Activated T-helper 2 cell treated with anti-CD3 and anti-CD28 coated beads, Interferon-gamma antibody, Interleukin-2, Interleukin-4, amounts not matched to agents 10 μg/mL and 5 μg/mL and 100 μg/mL, durations not matched to agents 14 hours and 24 hours and 36 hours (primary cell): ENCODE measurements at regions not wholly inside any gene's neighbourhood (a gene's known extent, or its start where the extent isn't known, plus 50 kb on each side); places are given as distances from the start of the nearest gene placed in this dataset.
"Not testable (repeated sequence)": the region's sequence is repeated elsewhere in the genome, so short reads cannot be mapped to it uniquely, and the experiment has no call there.

Experiments used
- DNase-seq: peaks from one replicate; pipeline ENCODE4 v3.0.0; 2021; ENCODE audit warnings: low spot score
- H3K27ac Mint-ChIP-seq: one replicate; pipeline ENCODE4 v1.8.0; 2021; ENCODE audit warnings: mixed read lengths
- H3K27me3 Mint-ChIP-seq: one replicate; pipeline ENCODE4 v1.8.0; 2021; ENCODE audit warnings: low read depth, mixed read lengths
- H3K36me3 Mint-ChIP-seq: one replicate; pipeline ENCODE4 v1.8.0; 2021; ENCODE audit warnings: low read depth, mixed read lengths
- H3K4me1 Mint-ChIP-seq: one replicate; pipeline ENCODE4 v1.8.0; 2021; ENCODE audit warnings: low read depth, mixed read lengths
- H3K4me3 Mint-ChIP-seq: one replicate; pipeline ENCODE4 v1.8.0; 2021; ENCODE audit warnings: low read depth, mild to moderate bottlenecking, moderate library complexity, mixed read lengths
- H3K9me3 Mint-ChIP-seq: one replicate; pipeline ENCODE4 v1.8.0; 2021; ENCODE audit warnings: mixed read lengths
- intact Hi-C: fragments of 100-400 bp; cut with micrococcal nuclease; formaldehyde crosslinking; loops from one replicate; pipeline ENCODE4 v1.15.1; 2023

- Mint-ChIP-seq H3K4me3 (no peak overlapping the region), H3K36me3 (no peaks in the 10 kb centered on the region), H3K9me3 (no peaks in the 10 kb centered on the region), H3K4me1 (no peaks in the 10 kb centered on the region), H3K27me3 (no peaks in the 10 kb centered on the region), H3K27ac (no peak overlapping the region)
- intact Hi-C loops, result no loop called here
- no peak for DNase-seq
Observed at GRCh38 chr1:73832276-73833181, 365.4 kb downstream of the LRRIQ3 start.

DNA sequence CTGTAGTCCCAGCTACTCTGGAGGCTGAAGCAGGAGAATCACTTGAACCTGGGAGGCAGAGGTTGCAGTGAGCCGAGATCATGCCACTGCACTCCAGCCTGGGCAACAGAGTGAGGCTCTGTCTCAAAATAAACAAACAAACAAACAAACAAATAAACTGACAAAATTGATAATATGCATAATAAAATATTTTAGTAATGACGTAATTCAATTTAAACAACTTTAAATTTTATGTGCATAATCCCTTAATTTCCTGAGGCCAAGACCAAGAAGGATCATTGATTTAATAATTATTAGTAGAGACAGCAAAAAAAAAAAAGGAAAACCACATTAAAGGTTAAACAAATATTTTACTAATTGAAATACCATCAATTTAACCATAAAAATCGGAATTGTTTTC, 370.7 kb downstream of the LRRIQ3 start:
- H3K4me1 Mint-ChIP-seq, intact Hi-C loops, H3K27me3 Mint-ChIP-seq: not testable (repeated sequence)

DNA sequence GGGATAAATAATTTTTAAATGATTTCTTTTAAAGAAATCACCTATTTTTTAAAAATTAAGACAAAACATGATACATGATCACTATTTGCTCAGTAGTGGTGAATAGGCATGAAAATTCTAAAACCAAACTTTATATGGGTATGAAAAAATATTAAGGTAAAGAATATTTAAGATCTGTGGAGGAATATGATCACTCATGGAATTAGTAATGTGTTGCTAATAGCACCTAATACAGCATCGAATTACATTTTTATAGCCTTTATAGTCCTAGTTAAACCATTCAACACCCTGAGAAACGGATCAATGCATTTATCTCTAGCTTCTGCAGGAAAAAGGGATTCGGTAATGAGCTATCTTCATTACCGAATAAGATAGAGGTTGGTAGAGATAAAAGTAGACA, 373.9 kb downstream of the LRRIQ3 start:
- H3K4me1 Mint-ChIP-seq, result no peaks in the 10 kb centered on the region
- intact Hi-C loops, result no loop called here
- no peak overlapping the region for H3K27ac Mint-ChIP-seq
- no peak overlapping the region for H3K4me3 Mint-ChIP-seq
- H3K9me3 Mint-ChIP-seq, result no peaks in the 10 kb centered on the region
- no peak for DNase-seq
- H3K27me3 Mint-ChIP-seq, result no peaks in the 10 kb centered on the region
- H3K36me3 Mint-ChIP-seq, result no peaks in the 10 kb centered on the region

More for the DNA sequence above, 370.7 kb downstream of the LRRIQ3 start:
- H3K36me3 Mint-ChIP-seq, DNase-seq, H3K4me3 Mint-ChIP-seq, H3K9me3 Mint-ChIP-seq, H3K27ac Mint-ChIP-seq: not testable (repeated sequence)

GRCh38 chr1:73821520-73821919, 376.5 kb downstream of the LRRIQ3 start:
- intact Hi-C loops, result no loop called here
- H3K27me3 Mint-ChIP-seq, result no peaks in the 10 kb centered on the region
- no peaks in the 10 kb centered on the region for H3K4me1 Mint-ChIP-seq
- no peak overlapping the region for H3K4me3 Mint-ChIP-seq
- H3K36me3 Mint-ChIP-seq, result no peaks in the 10 kb centered on the region
- no peak for DNase-seq
- H3K27ac Mint-ChIP-seq, result no peak overlapping the region
- H3K9me3 Mint-ChIP-seq, result peaks cover 3% of the 10 kb centered on the region

- no peaks in the 10 kb centered on the region for H3K36me3 Mint-ChIP-seq
- H3K9me3 Mint-ChIP-seq, result peaks cover 7% of the 10 kb centered on the region
- no peak overlapping the region for H3K4me3 Mint-ChIP-seq
- H3K4me1 Mint-ChIP-seq, result no peaks in the 10 kb centered on the region
- H3K27me3 Mint-ChIP-seq, result no peaks in the 10 kb centered on the region
- intact Hi-C loops, result no loop called here
- no peak for DNase-seq
- no peak overlapping the region for H3K27ac Mint-ChIP-seq
Observed at GRCh38 chr1:73820843-73821242, 377.1 kb downstream of the LRRIQ3 start.

- no peaks in the 10 kb centered on the region for H3K4me1 Mint-ChIP-seq
Observed at GRCh38 chr1:73813716-73814115, 384.3 kb downstream of the LRRIQ3 start.

DNA sequence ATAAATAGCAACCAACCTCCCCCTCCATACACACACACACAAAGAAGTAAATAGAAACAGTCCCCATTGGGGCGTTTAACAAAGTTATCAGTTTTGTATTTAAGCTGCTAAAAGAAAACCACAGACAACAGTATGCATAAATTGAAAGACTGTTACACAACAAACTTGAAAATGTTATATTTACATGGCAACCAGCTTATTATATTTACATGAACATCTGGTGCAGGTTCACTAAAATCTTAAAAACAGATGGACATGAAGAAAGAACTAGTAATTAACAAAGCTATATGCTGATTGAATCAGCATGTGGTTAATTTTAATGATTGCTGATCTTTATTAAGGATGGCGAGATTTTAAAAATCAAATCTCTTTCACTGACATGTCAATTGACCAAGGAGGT, 384.7 kb downstream of the LRRIQ3 start:
- H3K4me3 Mint-ChIP-seq, result no peak overlapping the region

More at GRCh38 chr1:73813716-73814115, 384.3 kb downstream of the LRRIQ3 start:
- no peak for DNase-seq
- H3K27me3 Mint-ChIP-seq, result no peaks in the 10 kb centered on the region
- no peak overlapping the region for H3K4me3 Mint-ChIP-seq
- H3K27ac Mint-ChIP-seq, result no peak overlapping the region
- H3K9me3 Mint-ChIP-seq, result peaks cover 12% of the 10 kb centered on the region
- no peaks in the 10 kb centered on the region for H3K36me3 Mint-ChIP-seq
- intact Hi-C loops, result no loop called here

GRCh38 chr1:73811798-73812197, 386.2 kb downstream of the LRRIQ3 start:
- Mint-ChIP-seq H3K4me3 (no peak overlapping the region), H3K9me3 (peaks cover 11% of the 10 kb centered on the region), H3K4me1 (no peaks in the 10 kb centered on the region), H3K27ac (no peak overlapping the region), H3K27me3 (no peaks in the 10 kb centered on the region), H3K36me3 (no peaks in the 10 kb centered on the region)
- no peak for DNase-seq
- intact Hi-C loops, result no loop called here

More for the DNA sequence above, 384.7 kb downstream of the LRRIQ3 start:
- no peaks in the 10 kb centered on the region for H3K27me3 Mint-ChIP-seq
- intact Hi-C loops, result no loop called here
- no peaks in the 10 kb centered on the region for H3K4me1 Mint-ChIP-seq
- H3K9me3 Mint-ChIP-seq, result peaks cover 12% of the 10 kb centered on the region
- H3K36me3 Mint-ChIP-seq, result no peaks in the 10 kb centered on the region
- no peak overlapping the region for H3K27ac Mint-ChIP-seq
- no peak for DNase-seq

DNA sequence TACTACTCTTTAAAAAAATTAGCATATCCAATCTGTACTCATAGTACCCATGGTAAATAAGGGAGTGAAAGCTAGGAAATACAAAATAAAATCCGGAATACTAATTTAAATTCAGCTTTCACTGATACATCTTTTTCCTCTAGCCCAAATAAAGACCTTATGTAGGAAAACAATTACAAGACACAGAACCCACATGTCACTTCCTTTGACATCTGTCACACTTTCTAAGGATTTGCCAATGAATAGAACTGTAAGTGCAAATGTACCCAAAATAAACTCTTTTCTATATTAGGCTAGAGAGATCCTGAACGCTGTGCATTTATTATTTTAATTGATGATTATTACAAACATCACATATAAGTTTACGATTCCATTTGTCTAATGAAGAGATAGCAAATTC, 393.0 kb downstream of the LRRIQ3 start:
- Mint-ChIP-seq H3K36me3 (no peaks in the 10 kb centered on the region), H3K4me3 (no peak overlapping the region), H3K27me3 (no peaks in the 10 kb centered on the region), H3K4me1 (no peaks in the 10 kb centered on the region), H3K9me3 (peaks cover under 1% of the 10 kb centered on the region), H3K27ac (no peak overlapping the region)
- intact Hi-C loops, result no loop called here
- DNase-seq, result no peak

GRCh38 chr1:73803380-73803779, 394.6 kb downstream of the LRRIQ3 start:
- no peak overlapping the region for H3K4me3 Mint-ChIP-seq
- DNase-seq, result no peak
- H3K27me3 Mint-ChIP-seq, result no peaks in the 10 kb centered on the region
- H3K9me3 Mint-ChIP-seq, result no peaks in the 10 kb centered on the region
- H3K4me1 Mint-ChIP-seq, result no peaks in the 10 kb centered on the region
- no peaks in the 10 kb centered on the region for H3K36me3 Mint-ChIP-seq
- H3K27ac Mint-ChIP-seq, result no peak overlapping the region
- intact Hi-C loops, result no loop called here

- Mint-ChIP-seq H3K4me3 (no peak overlapping the region), H3K27ac (no peak overlapping the region)
- intact Hi-C loops, result no loop called here
Observed at GRCh38 chr1:73801912-73802429, 396.0 kb downstream of the LRRIQ3 start.

DNA sequence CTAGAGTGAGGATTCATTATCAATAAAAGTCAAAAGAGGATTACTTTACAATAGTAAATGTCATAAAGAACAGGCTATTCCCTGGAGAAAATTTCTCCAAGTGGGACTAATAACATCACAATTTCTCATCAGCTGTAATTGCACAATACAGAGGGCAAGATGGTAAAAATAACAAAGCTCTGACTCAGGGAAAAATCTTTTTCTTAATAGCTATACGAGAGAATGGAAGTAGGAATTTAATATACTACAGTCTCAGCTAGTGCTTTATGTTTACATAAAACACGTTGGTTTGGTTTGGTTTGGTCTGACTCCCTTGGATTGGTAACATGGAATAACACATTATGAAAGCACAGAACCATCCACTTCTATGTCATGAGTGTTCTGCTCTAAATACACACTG, 397.6 kb downstream of the LRRIQ3 start:
- H3K9me3 Mint-ChIP-seq, result no peaks in the 10 kb centered on the region
- H3K4me3 Mint-ChIP-seq, result no peak overlapping the region
- no peak for DNase-seq
- no peak overlapping the region for H3K27ac Mint-ChIP-seq
- no peaks in the 10 kb centered on the region for H3K27me3 Mint-ChIP-seq
- intact Hi-C loops, result no loop called here
- no peaks in the 10 kb centered on the region for H3K4me1 Mint-ChIP-seq
- H3K36me3 Mint-ChIP-seq, result no peaks in the 10 kb centered on the region

More at GRCh38 chr1:73801912-73802429, 396.0 kb downstream of the LRRIQ3 start:
- H3K27me3 Mint-ChIP-seq, result no peaks in the 10 kb centered on the region
- H3K4me1 Mint-ChIP-seq, result no peaks in the 10 kb centered on the region
- no peaks in the 10 kb centered on the region for H3K9me3 Mint-ChIP-seq
- H3K36me3 Mint-ChIP-seq, result no peaks in the 10 kb centered on the region
- no peak for DNase-seq

- H3K27ac Mint-ChIP-seq, result no peak overlapping the region
- H3K9me3 Mint-ChIP-seq, result no peaks in the 10 kb centered on the region
- H3K27me3 Mint-ChIP-seq, result no peaks in the 10 kb centered on the region
- intact Hi-C loops, result no loop called here
- H3K36me3 Mint-ChIP-seq, result no peaks in the 10 kb centered on the region
- no peak for DNase-seq
- no peaks in the 10 kb centered on the region for H3K4me1 Mint-ChIP-seq
- no peak overlapping the region for H3K4me3 Mint-ChIP-seq
Observed at GRCh38 chr1:73789965-73790364, 408.0 kb downstream of the LRRIQ3 start.
